MM.1S (cell line): ENCODE measurements at regions not wholly inside any gene's neighbourhood (a gene's known extent, or its start where the extent isn't known, plus 50 kb on each side); places are given as distances from the start of the nearest gene placed in this dataset.

Experiments
- DNase-seq: peaks from one replicate; pipeline ENCODE4 v3.0.0-alpha.2; 2015
- H2AFZ ChIP-seq: fragments of 300-600 bp; sonication (generic); 2 replicates; pipeline ENCODE4 v1.6.0; 2016; ENCODE audit warnings: antibody characterized with exemption, low read length
- H3F3A ChIP-seq: fragments of 300-600 bp; sonication (generic); 2 replicates; pipeline ENCODE4 v1.6.1; 2016; ENCODE audit warnings: mild to moderate bottlenecking, antibody characterized with exemption, low read length, moderate library complexity, mixed read lengths; ENCODE audit not compliant: insufficient read depth
- H3K27ac ChIP-seq: fragments of 300-600 bp; sonication (generic); 2 replicates; pipeline ENCODE4 v1.5.1; 2016; ENCODE audit warnings: mild to moderate bottlenecking, low read length
- H3K27me3 ChIP-seq: fragments of 300-600 bp; sonication (generic); replicated peaks from 2 replicates; pipeline ENCODE4 v1.6.0; 2016; ENCODE audit warnings: low read length; ENCODE audit not compliant: insufficient read depth
- H3K36me3 ChIP-seq: fragments of 300-600 bp; sonication (generic); replicated peaks from 2 replicates; pipeline ENCODE4 v1.6.1; 2016; ENCODE audit warnings: mild to moderate bottlenecking, low read length, mixed read lengths; ENCODE audit not compliant: insufficient read depth
- H3K4me1 ChIP-seq: fragments of 300-600 bp; sonication (generic); 2 replicates; pipeline ENCODE4 v1.6.1; 2016; ENCODE audit warnings: low read length, mixed read lengths
- H3K4me2 ChIP-seq: fragments of 300-600 bp; sonication (generic); 2 replicates; pipeline ENCODE4 v1.6.0; 2016; ENCODE audit warnings: low read depth, low read length
- H3K4me3 ChIP-seq: fragments of 300-600 bp; sonication (generic); 2 replicates; pipeline ENCODE4 v1.5.1; 2016; ENCODE audit warnings: low read length, mixed read lengths
- H3K79me2 ChIP-seq: fragments of 300-600 bp; sonication (generic); 2 replicates; pipeline ENCODE4 v1.6.1; 2016; ENCODE audit warnings: mixed run types, low read length, mixed read lengths
- H3K9ac ChIP-seq: fragments of 300-600 bp; sonication (generic); 2 replicates; pipeline ENCODE4 v1.6.1; 2016; ENCODE audit warnings: low read length, mixed read lengths
- H3K9me2 ChIP-seq: fragments of 300-600 bp; sonication (generic); replicated peaks from 2 replicates; pipeline ENCODE4 v1.6.1; 2016; ENCODE audit warnings: mild to moderate bottlenecking, low read length, mixed read lengths; ENCODE audit not compliant: insufficient read depth
- H3K9me3 ChIP-seq: fragments of 300-600 bp; sonication (generic); replicated peaks from 2 replicates; pipeline ENCODE4 v1.6.1; 2016; ENCODE audit warnings: mild to moderate bottlenecking, low read length, mixed read lengths; ENCODE audit not compliant: insufficient read depth
- H4K20me1 ChIP-seq: fragments of 300-600 bp; sonication (generic); 2 replicates; pipeline ENCODE4 v1.6.1; 2016; ENCODE audit warnings: mild to moderate bottlenecking, low read length, moderate library complexity, mixed read lengths; ENCODE audit not compliant: insufficient read depth
- EZH2 ChIP-seq: fragments of 300-600 bp; sonication (generic); optimal IDR thresholded peaks from 2 replicates; pipeline ENCODE3; 2017; ENCODE audit warnings: low read depth, mild to moderate bottlenecking, antibody characterized with exemption, low read length, mixed read lengths
- EZH2phosphoT487 ChIP-seq: fragments of 300-600 bp; sonication (generic); IDR thresholded peaks from 2 replicates; pipeline ENCODE4 v1.6.1; 2018; ENCODE audit warnings: antibody characterized with exemption, low read length
- TF ChIP-seq, protein P1 (sequence below): fragments of 300-600 bp; sonication (generic); IDR thresholded peaks from 2 replicates; pipeline ENCODE4 v1.5.1; 2016; ENCODE audit warnings: antibody characterized with exemption, low read length, mixed read lengths

DNA sequence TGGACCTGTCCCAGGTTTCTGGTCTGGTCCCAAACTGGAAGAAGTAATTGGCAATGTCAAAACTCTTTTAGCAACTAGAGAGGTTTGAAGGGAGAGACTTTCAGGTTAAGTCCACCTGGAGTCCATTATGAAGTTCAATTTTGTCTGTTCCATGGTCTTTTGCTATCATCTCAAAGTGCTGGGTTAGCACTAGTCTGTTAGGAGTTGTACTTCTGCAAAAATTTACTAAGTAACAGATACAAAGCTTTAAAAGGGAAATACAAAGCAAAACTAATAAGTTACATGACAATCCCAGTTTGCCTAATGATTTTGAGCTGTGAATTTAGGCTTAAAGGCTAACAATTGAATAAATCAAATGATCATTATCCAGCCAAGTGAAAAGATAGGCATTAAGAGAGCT, 643.9 kb downstream of the C12orf50 start:
- no peak overlapping the region for H3K27ac ChIP-seq
- TF ChIP-seq, protein P1, sequence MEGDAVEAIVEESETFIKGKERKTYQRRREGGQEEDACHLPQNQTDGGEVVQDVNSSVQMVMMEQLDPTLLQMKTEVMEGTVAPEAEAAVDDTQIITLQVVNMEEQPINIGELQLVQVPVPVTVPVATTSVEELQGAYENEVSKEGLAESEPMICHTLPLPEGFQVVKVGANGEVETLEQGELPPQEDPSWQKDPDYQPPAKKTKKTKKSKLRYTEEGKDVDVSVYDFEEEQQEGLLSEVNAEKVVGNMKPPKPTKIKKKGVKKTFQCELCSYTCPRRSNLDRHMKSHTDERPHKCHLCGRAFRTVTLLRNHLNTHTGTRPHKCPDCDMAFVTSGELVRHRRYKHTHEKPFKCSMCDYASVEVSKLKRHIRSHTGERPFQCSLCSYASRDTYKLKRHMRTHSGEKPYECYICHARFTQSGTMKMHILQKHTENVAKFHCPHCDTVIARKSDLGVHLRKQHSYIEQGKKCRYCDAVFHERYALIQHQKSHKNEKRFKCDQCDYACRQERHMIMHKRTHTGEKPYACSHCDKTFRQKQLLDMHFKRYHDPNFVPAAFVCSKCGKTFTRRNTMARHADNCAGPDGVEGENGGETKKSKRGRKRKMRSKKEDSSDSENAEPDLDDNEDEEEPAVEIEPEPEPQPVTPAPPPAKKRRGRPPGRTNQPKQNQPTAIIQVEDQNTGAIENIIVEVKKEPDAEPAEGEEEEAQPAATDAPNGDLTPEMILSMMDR, result no peak
- TF ChIP-seq EZH2phosphoT487, result no peak
- no peak for TF ChIP-seq EZH2
- no peaks in the 10 kb centered on the region for H3K27me3 ChIP-seq
- no peaks in the 10 kb centered on the region for H3K9me2 ChIP-seq
- no peaks in the 10 kb centered on the region for H4K20me1 ChIP-seq
- no peaks in the 10 kb centered on the region for H3K36me3 ChIP-seq
- DNase-seq, result no peak
- no peaks in the 10 kb centered on the region for H3K9me3 ChIP-seq
- no peak overlapping the region for H3K4me2 ChIP-seq
- no peaks in the 10 kb centered on the region for H3F3A ChIP-seq
- no peaks in the 10 kb centered on the region for H3K4me1 ChIP-seq
- no peaks in the 10 kb centered on the region for H3K79me2 ChIP-seq
- H2AFZ ChIP-seq, result no peak overlapping the region
- H3K9ac ChIP-seq, result no peak overlapping the region
- no peak overlapping the region for H3K4me3 ChIP-seq

DNA sequence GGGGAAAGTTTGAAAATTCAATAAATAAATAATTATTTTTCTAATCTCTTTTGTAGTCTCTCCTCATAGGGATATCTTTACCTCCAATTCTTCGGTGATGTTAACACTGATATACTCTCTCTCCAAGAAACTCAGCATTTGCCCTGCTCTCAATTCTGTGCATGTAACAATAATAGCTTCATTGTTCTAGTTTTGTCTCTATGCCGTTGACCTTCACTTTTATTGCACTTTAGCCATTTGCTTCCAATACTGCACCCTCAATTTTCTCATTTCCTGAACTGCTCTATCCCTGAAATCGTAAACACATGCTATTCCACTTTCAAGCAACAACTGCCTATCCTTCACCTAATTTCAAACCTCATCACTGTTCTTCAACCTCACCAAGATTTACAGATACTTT, 645.0 kb downstream of the C12orf50 start:
- Histone ChIP-seq H3F3A (no peaks in the 10 kb centered on the region), H3K9ac (no peak overlapping the region), H3K4me3 (no peak overlapping the region), H3K9me3 (no peaks in the 10 kb centered on the region), H3K79me2 (no peaks in the 10 kb centered on the region), H3K27ac (no peak overlapping the region), H2AFZ (no peak overlapping the region), H4K20me1 (no peaks in the 10 kb centered on the region), H3K27me3 (no peaks in the 10 kb centered on the region), H3K36me3 (no peaks in the 10 kb centered on the region), H3K4me2 (no peak overlapping the region), H3K4me1 (no peaks in the 10 kb centered on the region), H3K9me2 (no peaks in the 10 kb centered on the region)
- TF ChIP-seq EZH2 (no peak), EZH2phosphoT487 (no peak)
- TF ChIP-seq, protein P1, result no peak
- DNase-seq, result no peak

DNA sequence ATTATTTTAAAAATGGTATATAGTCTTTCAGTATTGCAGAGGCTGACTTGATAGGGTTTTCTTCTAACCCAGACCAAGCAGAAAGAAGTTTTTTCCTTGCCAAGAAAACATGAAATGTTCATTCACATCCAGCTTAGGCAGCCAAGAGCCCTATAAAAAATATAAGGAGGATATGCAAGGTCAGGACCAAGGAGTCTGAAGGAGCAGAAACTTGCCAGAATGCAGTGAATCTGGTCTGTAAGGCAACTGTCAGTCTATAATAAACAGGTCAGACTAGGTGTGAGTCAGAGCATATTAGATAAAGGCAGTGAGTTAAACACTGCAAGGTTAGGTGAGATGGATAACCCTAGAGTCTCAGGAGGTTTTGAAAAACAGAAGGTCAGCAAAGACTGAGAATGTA, 645.5 kb downstream of the C12orf50 start:
- TF ChIP-seq EZH2phosphoT487 (no peak), EZH2 (no peak)
- TF ChIP-seq, protein P1, result no peak
- H3K36me3 ChIP-seq, result no peaks in the 10 kb centered on the region
- no peaks in the 10 kb centered on the region for H3K4me1 ChIP-seq
- DNase-seq, result no peak
- no peaks in the 10 kb centered on the region for H3K27me3 ChIP-seq
- H3K4me3 ChIP-seq, result no peak overlapping the region
- no peaks in the 10 kb centered on the region for H3K9me3 ChIP-seq
- H3K79me2 ChIP-seq, result no peaks in the 10 kb centered on the region
- no peak overlapping the region for H3K4me2 ChIP-seq
- H4K20me1 ChIP-seq, result no peaks in the 10 kb centered on the region
- H2AFZ ChIP-seq, result no peak overlapping the region
- no peak overlapping the region for H3K9ac ChIP-seq
- no peaks in the 10 kb centered on the region for H3K9me2 ChIP-seq
- H3F3A ChIP-seq, result no peaks in the 10 kb centered on the region
- H3K27ac ChIP-seq, result no peak overlapping the region
